Ishikawa (cell line): ENCODE measurements at regions not wholly inside any gene's neighbourhood (a gene's known extent, or its start where the extent isn't known, plus 50 kb on each side); places are given as distances from the start of the nearest gene placed in this dataset.

Source experiments
- MAX ChIP-seq: IDR thresholded peaks from 2 replicates; pipeline ENCODE4 v1.6.1; 2012
- REST ChIP-seq: IDR thresholded peaks from 2 replicates; pipeline ENCODE4 v1.6.1; 2012; ENCODE audit warnings: low read depth, mild to moderate bottlenecking
- TAF1 ChIP-seq: IDR thresholded peaks from 2 replicates; pipeline ENCODE4 v1.6.1; 2012; ENCODE audit warnings: low read depth, mild to moderate bottlenecking
- TCF12 ChIP-seq: IDR thresholded peaks from 2 replicates; pipeline ENCODE4 v1.6.1; 2012; ENCODE audit warnings: low read depth

GRCh38 chr1:166490437-166490991, 323.7 kb upstream of the FAM78B start:
- TF ChIP-seq MAX (no peak), TCF12 (no peak), TAF1 (no peak), REST (no peak)
